ENCODE measurements at regions not wholly inside any gene's neighbourhood (a gene's known extent, or its start where the extent isn't known, plus 50 kb on each side); places are given as distances from the start of the nearest gene placed in this dataset.

- no peak for DNase-seq
Observed at GRCh38 chr22:47283616-47284270, 521.3 kb downstream of the TBC1D22A start.

GRCh38 chr22:47282851-47283250 is 520.4 kb downstream of the TBC1D22A start:
- no peak for DNase-seq

GRCh38 chr22:47282366-47282765 is 519.9 kb downstream of the TBC1D22A start:
- no peak for DNase-seq

- DNase-seq, result no peak
Observed at GRCh38 chr22:47281126-47282106, 519.0 kb downstream of the TBC1D22A start.

GRCh38 chr22:47280301-47280700 is 517.9 kb downstream of the TBC1D22A start:
- DNase-seq, result no peak

- no peak for DNase-seq
Observed at GRCh38 chr22:47279746-47280145, 517.3 kb downstream of the TBC1D22A start.

GRCh38 chr22:47279337-47279736 is 516.9 kb downstream of the TBC1D22A start:
- DNase-seq, result no peak

- DNase-seq, result no peak
Observed at GRCh38 chr22:47278655-47279054, 516.2 kb downstream of the TBC1D22A start.

- DNase-seq, result no peak
Observed at GRCh38 chr22:47277531-47277930, 515.1 kb downstream of the TBC1D22A start.

GRCh38 chr22:47276991-47277390 is 514.5 kb downstream of the TBC1D22A start:
- no peak for DNase-seq

GRCh38 chr22:47276450-47276820 is 514.0 kb downstream of the TBC1D22A start:
- DNase-seq, result no peak

- DNase-seq, result no peak
Observed at GRCh38 chr22:47275605-47276449, 513.4 kb downstream of the TBC1D22A start.

GRCh38 chr22:47274196-47274595 is 511.7 kb downstream of the TBC1D22A start:
- DNase-seq, result no peak

GRCh38 chr22:47270463-47271135 is 508.1 kb downstream of the TBC1D22A start:
- no peak for DNase-seq

GRCh38 chr22:47269516-47270088 is 507.2 kb downstream of the TBC1D22A start:
- no peak for DNase-seq

- no peak for DNase-seq
Observed at GRCh38 chr22:47267513-47268282, 505.2 kb downstream of the TBC1D22A start.

- no peak for DNase-seq
Observed at GRCh38 chr22:47266329-47266728, 503.9 kb downstream of the TBC1D22A start.

GRCh38 chr22:47260551-47260950 is 498.1 kb downstream of the TBC1D22A start:
- no peak for DNase-seq

GRCh38 chr22:47259990-47260389 is 497.5 kb downstream of the TBC1D22A start:
- no peak for DNase-seq

GRCh38 chr22:47259049-47259448 is 496.6 kb downstream of the TBC1D22A start:
- DNase-seq, result no peak

GRCh38 chr22:47257976-47258375 is 495.5 kb downstream of the TBC1D22A start:
- no peak for DNase-seq

Measured in activated naive CD4-positive, alpha-beta T cell treated with anti-CD3 and anti-CD28 coated beads, Interleukin-2, amount 50 U/mL, for 16 hours (primary cell).